Gastrocnemius medialis (tissue), 4 donors: ENCODE measurements at regions not wholly inside any gene's neighbourhood (a gene's known extent, or its start where the extent isn't known, plus 50 kb on each side); places are given as distances from the start of the nearest gene placed in this dataset.

Source experiments
- ATAC-seq, 2 donors: fragments of 150-250 bp; one replicate each; pipeline ENCODE4 v1.9.1; 2016
- DNase-seq, 2 donors: peaks; one replicate each; pipeline ENCODE4 v3.0.0-alpha.2; 2019
- H3K27ac ChIP-seq, 4 donors: fragments of 200-600 bp; sonication (generic); 1 replicate in 1 of 4; 2 replicates in 3 of 4; pipeline ENCODE4 v1.5.1; 2016 to 2018; ENCODE audit warnings: mild to moderate bottlenecking in 2 of 4, moderate library complexity in 1 of 4
- H3K27me3 ChIP-seq, 3 donors: fragments of 200-600 bp; sonication (generic) in 2 of 3; 1 replicate in 1 of 3; 2 replicates in 2 of 3; pipeline versions ENCODE4 v1.5.1 to v1.6.0; 2016 to 2019; ENCODE audit warnings: mild to moderate bottlenecking in 1 of 3, moderate library complexity in 1 of 3
- H3K36me3 ChIP-seq, 2 donors: fragments of 200-600 bp; sonication (generic) in 1 of 2; one replicate each; pipeline ENCODE4 v1.5.1; 2017 to 2018
- H3K4me1 ChIP-seq, 2 donors: fragments of 200-600 bp; sonication (generic) in 1 of 2; one replicate each; pipeline ENCODE4 v1.5.1; 2016 to 2017; ENCODE audit warnings: mild to moderate bottlenecking in 2 of 2
- H3K4me3 ChIP-seq, 4 donors: fragments of 200-600 bp; sonication (generic) in 3 of 4; 1 replicate in 1 of 4; 2 replicates in 3 of 4; pipeline ENCODE4 v1.5.1; 2016 to 2019; ENCODE audit warnings: mild to moderate bottlenecking in 2 of 4
- H3K9me3 ChIP-seq, 3 donors: fragments of 200-600 bp; sonication (generic) in 2 of 3; 1 replicate in 1 of 3; 2 replicates in 2 of 3; pipeline ENCODE4 v1.5.1; 2016 to 2019
- CTCF ChIP-seq, 5 experiments: fragments of 450-650 bp in 3 of 5; fragments of 200-600 bp in 2 of 5; sonication (generic) in 2 of 5; IDR thresholded peaks in 4 of 5; conservative IDR thresholded peaks in 1 of 5; 1 replicate in 4 of 5; 2 replicates in 1 of 5; pipeline ENCODE4 v1.5.1; 2016 to 2019; ENCODE audit warnings: antibody characterized with exemption in 5 of 5, mild to moderate bottlenecking in 3 of 5, moderate library complexity in 3 of 5
- POLR2A ChIP-seq, 2 donors: fragments of 450-650 bp; IDR thresholded peaks; one replicate each; pipeline ENCODE4 v1.6.1; 2017; ENCODE audit warnings: antibody characterized with exemption in 2 of 2, mild to moderate bottlenecking in 2 of 2, moderate library complexity in 2 of 2
- in situ Hi-C, 4 donors: fragments of 200-750 bp; cut with MboI; loops; one replicate each; pipeline versions ENCODE4 v1.15.0 to v1.8.0; 2017; ENCODE audit warnings: low sequenced_read_pairs in 4 of 4
- intact Hi-C: fragments of 100-400 bp; cut with DNase I; formaldehyde crosslinking; loops from one replicate; pipeline ENCODE4 v1.15.1; 2023; ENCODE audit warnings: low total_unique reads

GRCh38 chr2:234139755-234140154 is 89.3 kb downstream of the SPP2 start:
- no peaks in the 10 kb centered on the region for H3K9me3 ChIP-seq
- no peaks in the 10 kb centered on the region for H3K4me1 ChIP-seq
- no peak overlapping the region for H3K27ac ChIP-seq
- no peak for TF ChIP-seq CTCF (IDR thresholded peaks at IDR 0.05 in 4 of 5, conservative IDR thresholded peaks at IDR 0.05 in 1 of 5)
- TF ChIP-seq POLR2A (IDR thresholded peaks at IDR 0.05) = no peak
- H3K4me3 ChIP-seq = no peak overlapping the region
- H3K36me3 ChIP-seq = no peaks in the 10 kb centered on the region
- H3K27me3 ChIP-seq = no peaks in the 10 kb centered on the region
- in situ Hi-C loops (loop anchor here in 2 of 4 donors (10.0 to 25.0 kb wide), 2 partner anchors 348 to 365 kb away; partner anchors contain the start of gene ARL4C (in 1 of the 2)), intact Hi-C loops (loop anchor here (5.0 kb wide), 1 partner anchor 363 kb away; no protein-coding TSS in a partner anchor)
- DNase-seq = no peak
- ATAC-seq = no peak

- ATAC-seq (no peak), DNase-seq (no peak)
- Histone ChIP-seq H3K9me3 (no peaks in the 10 kb centered on the region), H3K4me3 (no peak overlapping the region), H3K27me3 (no peaks in the 10 kb centered on the region), H3K27ac (no peak overlapping the region), H3K4me1 (no peaks in the 10 kb centered on the region), H3K36me3 (no peaks in the 10 kb centered on the region)
- in situ Hi-C loops = loop anchor here in 1 of 4 donors (25.0 kb wide), 1 partner anchor 348 kb away; the partner anchor contains the start of gene ARL4C
- TF ChIP-seq CTCF (IDR thresholded peaks at IDR 0.05 in 4 of 5, conservative IDR thresholded peaks at IDR 0.05 in 1 of 5) (no peak), POLR2A (IDR thresholded peaks at IDR 0.05) (no peak)
- intact Hi-C loops = loop anchor here (5.0 kb wide), 1 partner anchor 363 kb away; no protein-coding TSS in a partner anchor
Observed at GRCh38 chr2:234138836-234139235, 88.3 kb downstream of the SPP2 start.

GRCh38 chr2:234137400-234138014 is 87.0 kb downstream of the SPP2 start:
- Histone ChIP-seq H3K27ac (no peak overlapping the region), H3K36me3 (no peaks in the 10 kb centered on the region), H3K4me1 (no peaks in the 10 kb centered on the region), H3K9me3 (no peaks in the 10 kb centered on the region), H3K27me3 (no peaks in the 10 kb centered on the region), H3K4me3 (no peak overlapping the region)
- intact Hi-C loops = loop anchor here (5.0 kb wide), 1 partner anchor 365 kb away; no protein-coding TSS in a partner anchor
- no peak for DNase-seq
- TF ChIP-seq POLR2A (IDR thresholded peaks at IDR 0.05) = no peak
- TF ChIP-seq CTCF (IDR thresholded peaks at IDR 0.05 in 4 of 5, conservative IDR thresholded peaks at IDR 0.05 in 1 of 5) = no peak
- ATAC-seq = no peak
- in situ Hi-C loops = loop anchor here in 1 of 4 donors (25.0 kb wide), 1 partner anchor 350 kb away; the partner anchor contains the start of gene ARL4C

- TF ChIP-seq CTCF (IDR thresholded peaks at IDR 0.05 in 4 of 5, conservative IDR thresholded peaks at IDR 0.05 in 1 of 5) = no peak
- no peak for TF ChIP-seq POLR2A (IDR thresholded peaks at IDR 0.05)
- Histone ChIP-seq H3K36me3 (no peaks in the 10 kb centered on the region), H3K4me1 (no peaks in the 10 kb centered on the region), H3K9me3 (no peaks in the 10 kb centered on the region), H3K27me3 (no peaks in the 10 kb centered on the region), H3K4me3 (no peak overlapping the region), H3K27ac (no peak overlapping the region)
- no peak for ATAC-seq
- no peak for DNase-seq
- in situ Hi-C loops (loop anchor here in 1 of 4 donors (25.0 kb wide), 1 partner anchor 351 kb away; the partner anchor contains the start of gene ARL4C), intact Hi-C loops (loop anchor here (5.0 kb wide), 1 partner anchor 366 kb away; no protein-coding TSS in a partner anchor)
Observed at GRCh38 chr2:234136461-234136860, 86.0 kb downstream of the SPP2 start.
